ENCODE measurements at regions not wholly inside any gene's neighbourhood (a gene's known extent, or its start where the extent isn't known, plus 50 kb on each side); places are given as distances from the start of the nearest gene placed in this dataset.

DNA sequence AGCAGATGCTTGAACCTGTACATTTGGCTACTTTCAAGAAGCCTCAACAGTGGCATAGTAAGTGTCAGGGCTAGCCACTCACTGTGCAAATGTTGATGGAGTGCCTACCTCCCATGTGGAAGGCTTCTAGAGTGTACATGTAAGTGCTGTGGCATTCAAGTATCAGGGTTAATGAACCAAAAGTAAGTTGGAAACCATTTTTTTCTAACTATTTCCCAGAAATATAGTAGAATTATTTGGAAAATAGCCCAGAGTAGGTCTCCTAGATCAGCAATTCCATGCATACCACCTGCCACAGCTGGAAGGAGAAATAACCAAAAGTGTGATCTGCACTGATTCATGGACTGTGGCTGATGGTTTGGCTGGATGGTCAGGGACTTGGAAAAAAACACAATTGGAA lies 53.3 kb downstream of the FOXD1 start:
- DNase-seq (ENCODE audit: low spot score) = no peak

DNA sequence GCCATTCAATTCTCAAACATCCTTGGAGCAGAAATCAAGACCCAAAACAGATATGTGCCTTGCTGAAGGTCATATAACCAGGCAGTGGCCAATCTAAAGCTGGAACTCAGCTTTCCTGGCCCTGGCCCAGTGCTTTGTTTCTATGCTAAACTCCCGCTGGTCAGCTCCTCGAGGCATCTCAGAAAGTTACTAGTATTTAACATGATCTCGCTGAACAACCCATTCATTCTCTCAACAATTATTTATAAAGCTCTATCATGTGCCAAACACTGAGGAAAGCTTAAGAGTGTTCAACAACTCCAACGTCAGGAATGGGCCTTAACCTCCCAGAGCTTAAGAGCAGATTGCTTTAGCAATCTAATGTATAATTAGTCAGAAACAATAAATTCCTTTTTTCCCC lies 54.0 kb downstream of the FOXD1 start:
- no peak for DNase-seq (ENCODE audit: low spot score)

DNA sequence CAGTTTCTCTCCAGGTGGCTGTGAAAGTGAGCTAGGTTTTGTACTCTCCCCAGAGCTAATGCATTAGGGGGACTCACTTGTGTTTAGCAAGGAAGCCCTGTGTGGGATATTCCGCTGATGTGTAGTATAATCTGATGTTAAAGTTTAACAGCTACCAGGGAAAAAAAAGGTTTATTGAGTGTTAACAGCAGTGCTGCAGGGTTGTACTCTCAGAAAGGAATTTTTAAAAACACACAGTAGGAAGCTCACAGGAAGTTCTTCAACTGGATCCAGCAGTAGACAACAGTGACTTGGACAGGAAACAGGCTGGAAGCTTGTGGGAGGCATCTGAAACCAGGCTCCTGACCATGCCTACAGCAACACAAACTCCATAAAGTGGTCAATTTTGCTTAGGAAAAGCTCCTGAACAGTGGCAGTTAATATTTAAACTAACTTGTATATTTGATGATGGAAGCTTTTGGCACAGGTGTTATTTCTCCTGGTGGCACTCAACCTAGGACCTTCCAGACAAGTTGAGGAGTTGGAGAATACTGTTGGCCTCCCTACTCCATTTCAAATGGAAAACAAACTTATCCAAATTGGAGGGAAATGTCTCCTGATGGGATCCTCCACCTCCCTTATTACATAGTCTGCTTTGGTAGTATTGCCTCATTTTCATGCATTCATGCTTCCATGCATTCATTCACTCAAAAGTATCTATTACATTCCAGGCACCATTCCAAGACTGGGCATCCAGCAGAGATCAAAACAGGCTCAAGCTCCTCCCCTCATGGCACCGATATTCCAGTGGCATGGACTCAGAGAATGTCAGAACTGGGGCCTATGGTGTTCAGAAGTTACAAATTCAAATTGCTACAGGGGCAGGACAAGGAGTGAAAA lies 54.7 kb downstream of the FOXD1 start:
- DNase-seq (ENCODE audit: low spot score) = no peak

DNA sequence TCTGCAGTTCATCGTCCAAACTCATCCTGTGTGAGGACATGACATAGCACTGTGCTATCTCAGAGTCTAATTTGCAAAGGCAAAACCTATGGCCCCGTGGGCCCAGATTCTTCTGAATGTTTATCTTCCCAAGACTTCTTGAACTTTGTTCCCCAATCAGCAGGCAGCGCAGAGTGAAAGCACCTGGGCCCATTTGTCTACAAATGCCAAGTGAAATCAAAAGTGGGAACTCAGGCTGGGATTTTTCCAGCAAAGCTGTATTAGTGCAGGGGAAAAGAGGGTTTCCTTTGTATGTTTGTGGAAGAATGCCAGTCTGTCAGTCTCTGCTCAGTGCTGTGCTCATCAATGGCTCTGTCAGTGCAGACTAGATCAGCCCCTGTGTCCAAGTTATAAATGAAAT lies 55.8 kb downstream of the FOXD1 start:
- DNase-seq (ENCODE audit: low spot score) = no peak

DNA sequence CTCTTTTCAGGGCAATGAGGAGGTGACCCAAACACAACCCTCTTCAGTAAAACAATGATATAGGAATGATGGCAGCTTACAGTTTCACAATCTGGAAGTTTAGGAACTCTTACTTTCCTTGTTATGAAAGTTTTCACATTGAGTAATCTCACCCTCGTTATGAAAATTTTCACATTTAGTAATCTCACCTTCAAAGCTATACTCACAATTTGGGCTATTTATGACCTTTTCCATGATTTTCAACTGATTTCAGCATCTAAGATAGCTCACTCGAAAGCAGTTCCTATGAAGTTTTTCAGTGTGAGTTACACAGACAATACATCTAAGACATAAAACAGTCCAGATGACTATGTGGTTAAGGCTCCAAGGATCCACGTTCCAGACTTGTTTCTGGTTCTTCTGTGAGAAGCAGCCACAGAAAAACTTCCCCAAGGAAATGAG lies 57.1 kb downstream of the FOXD1 start:
- no peak for DNase-seq (ENCODE audit: low spot score)

DNA sequence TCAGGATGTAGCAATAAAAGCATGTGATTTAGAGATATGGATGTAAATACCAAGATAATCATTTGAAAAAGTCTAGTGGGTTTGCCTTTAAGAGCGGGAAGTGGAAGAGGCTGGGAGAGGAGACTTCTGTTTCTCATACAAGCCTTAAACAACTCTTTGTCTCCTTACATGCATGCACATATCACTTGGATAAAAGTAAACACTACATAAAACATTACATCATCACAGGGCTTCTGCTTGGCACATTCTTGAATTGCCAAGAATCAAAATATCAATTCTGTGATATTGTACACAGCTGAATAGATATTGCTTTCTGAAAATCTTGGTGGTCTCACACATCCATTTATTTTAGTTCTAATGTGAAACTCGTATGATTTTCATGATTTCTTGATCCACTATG lies 57.6 kb downstream of the FOXD1 start:
- DNase-seq (ENCODE audit: low spot score) = no peak

DNA sequence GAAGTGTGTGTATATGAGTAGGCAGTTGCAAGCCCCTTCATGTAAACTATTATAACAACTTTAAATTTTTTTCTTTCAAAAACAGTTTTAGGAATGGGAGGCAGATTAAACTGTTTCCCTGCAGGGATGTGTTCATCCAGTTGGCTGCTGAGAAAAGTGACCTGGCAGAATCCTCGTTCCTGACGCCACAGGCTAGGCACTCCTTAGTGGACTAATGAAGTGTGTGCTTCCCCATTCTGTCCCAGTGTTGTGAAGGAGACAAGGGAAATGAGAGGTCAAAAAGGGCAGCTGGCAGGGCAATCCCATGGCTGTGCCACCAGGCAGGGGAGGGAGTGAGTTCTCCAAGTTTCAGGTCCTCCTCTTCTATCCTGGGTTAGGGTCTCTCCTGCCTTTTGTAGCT lies 59.8 kb downstream of the FOXD1 start:
- DNase-seq (ENCODE audit: low spot score) = no peak

DNA sequence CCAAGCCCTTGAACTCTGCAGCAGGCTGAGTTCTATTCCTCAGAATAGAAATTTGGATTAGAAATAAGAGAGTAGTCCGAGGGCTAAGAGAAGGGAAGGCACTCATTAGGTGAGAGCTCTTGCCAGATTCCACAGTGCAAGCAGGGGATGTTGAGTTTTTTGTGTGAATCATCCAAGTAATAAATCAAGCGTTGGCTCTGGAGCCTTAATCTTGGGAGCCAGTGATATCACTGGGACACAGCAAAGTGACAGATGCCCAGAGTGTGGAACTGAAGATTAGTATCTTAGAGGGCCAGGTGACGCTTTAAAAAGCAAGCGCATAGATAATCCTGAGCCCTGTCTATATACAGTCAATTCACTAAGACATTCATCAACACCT lies 60.3 kb downstream of the FOXD1 start:
- DNase-seq (ENCODE audit: low spot score) = no peak

DNA sequence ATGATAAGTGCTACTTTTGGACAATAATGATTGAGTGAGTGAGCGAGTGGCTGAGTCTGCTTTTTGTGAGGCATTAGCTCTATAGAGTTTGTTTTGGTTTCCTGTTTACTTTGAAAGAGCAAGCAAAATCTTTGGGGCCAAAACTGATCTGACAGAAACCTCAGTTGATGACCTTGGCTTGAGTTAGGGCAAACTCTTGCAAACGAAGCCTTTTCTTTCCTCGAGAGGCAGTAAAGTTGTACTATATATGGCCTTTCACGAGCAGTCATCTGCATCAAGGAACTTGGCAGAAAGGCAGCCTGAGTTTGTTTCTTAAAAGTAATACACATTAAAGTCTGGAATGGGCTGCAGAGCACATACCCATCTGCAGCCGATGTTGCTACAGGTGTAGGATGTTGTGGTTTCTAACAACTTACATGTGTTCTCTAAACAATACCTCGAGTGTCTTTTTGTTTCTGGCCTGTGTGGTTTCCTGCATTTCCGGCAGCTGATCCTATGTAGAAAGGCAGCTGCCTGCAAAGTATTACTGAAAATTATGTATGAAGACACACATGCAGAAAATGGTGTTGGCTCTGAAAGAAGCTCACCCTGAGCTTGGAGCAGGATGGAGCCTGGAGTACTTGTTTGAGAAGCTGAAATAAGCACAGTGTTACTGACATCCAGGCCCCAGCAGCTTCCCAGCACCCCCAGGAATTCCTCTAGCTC lies 60.8 kb downstream of the FOXD1 start:
- no peak for DNase-seq (ENCODE audit: low spot score)

DNA sequence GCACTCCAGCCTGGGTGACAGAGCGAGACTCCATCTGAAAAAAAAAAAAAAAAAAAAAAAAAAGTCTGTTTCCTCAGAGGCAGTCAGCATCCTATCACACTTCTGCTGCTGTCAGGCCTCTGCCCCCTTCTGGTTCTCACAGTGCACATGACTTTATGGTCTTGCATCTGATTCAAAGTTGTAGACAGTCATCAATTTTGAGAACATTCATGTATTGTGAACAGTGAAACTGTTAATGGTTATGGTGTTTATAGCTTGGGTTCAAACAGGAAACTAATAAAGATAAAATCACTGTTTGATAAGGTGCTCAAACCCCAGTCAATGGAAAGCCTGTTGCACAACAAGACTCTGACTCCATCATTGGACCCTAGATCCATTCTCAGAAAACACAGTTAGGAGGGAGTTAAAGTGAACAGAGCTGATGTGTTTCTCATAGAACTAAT lies 61.4 kb downstream of the FOXD1 start:
- DNase-seq (ENCODE audit: low spot score) = no peak

DNA sequence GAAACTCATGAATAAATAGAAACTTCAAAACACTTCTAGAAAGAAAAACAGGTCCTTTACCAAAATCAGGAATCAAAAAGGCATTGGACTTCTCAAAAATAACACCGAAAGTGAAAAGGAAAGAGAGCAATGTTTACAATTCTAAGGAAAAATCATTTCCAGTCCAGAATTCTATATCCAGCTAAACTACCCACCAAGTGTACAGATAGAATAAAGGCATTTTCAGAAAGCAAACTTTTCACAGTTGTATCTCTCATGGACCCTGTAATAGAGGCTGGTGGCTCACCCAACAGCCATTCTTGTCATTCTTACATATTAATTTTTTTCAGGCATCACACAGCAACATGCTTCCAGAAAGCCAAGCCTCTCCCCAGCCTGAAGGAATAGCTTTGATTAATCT lies 63.7 kb downstream of the FOXD1 start:
- DNase-seq (ENCODE audit: low spot score) = no peak

DNA sequence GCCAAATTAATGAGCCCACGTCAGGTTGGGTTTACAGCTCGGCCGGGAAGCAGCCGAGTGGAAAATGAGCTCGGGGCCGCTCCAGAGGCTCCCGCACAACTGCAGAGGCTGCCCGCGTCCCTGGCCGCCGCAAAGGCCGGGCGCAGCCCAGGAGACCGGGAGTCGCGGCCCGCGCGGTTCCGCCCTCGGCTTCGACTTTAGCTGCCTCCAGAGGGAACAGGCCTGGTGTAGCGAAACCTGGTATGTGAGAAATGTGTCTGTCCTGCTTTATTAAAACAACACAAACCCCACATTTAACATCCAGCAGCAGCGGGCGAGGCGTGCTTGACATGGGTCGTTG lies 66.2 kb downstream of the FOXD1 start:
- DNase-seq (ENCODE audit: low spot score) = no peak

DNA sequence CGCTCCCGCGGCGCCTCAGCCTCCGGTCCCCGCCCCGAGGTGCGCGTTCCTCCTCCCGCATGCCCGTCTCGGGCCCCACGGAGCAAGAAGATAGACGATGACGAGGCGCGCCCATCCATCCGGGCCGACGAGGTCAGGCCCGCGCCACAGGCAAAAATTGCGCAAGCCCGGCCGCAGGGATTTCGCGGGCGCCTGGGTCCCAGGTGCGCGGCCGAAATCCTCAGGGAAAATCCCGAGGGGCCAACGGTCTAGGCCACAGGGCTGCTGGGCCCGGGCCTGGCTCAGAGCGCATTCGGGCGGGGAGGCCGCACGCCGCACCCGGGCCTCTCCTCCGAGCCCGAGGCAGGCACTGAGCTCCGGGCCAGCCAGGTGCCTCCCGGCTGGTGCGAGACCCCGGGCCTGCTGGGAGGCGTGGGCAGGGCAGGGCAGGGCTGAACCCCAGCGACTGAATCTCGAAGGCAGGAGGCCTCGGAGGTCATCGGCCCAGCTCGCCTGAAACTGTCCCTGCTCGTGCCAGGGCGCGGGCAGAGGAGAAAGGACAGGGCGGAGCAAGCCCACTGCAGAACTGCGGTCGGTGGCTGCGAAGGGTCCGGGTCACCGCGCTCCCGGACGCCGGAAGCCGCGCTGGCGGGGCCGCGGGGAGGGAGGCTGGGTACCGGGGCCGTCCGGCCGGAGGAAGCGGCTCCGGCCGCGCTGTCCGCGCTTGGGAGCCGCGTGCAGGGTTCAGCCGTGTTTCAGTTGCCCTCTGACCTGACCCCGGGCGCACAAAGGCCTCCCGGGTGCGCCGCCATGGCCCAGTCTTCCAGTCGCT lies 66.8 kb downstream of the FOXD1 start:
- no peak for DNase-seq (ENCODE audit: low spot score)

DNA sequence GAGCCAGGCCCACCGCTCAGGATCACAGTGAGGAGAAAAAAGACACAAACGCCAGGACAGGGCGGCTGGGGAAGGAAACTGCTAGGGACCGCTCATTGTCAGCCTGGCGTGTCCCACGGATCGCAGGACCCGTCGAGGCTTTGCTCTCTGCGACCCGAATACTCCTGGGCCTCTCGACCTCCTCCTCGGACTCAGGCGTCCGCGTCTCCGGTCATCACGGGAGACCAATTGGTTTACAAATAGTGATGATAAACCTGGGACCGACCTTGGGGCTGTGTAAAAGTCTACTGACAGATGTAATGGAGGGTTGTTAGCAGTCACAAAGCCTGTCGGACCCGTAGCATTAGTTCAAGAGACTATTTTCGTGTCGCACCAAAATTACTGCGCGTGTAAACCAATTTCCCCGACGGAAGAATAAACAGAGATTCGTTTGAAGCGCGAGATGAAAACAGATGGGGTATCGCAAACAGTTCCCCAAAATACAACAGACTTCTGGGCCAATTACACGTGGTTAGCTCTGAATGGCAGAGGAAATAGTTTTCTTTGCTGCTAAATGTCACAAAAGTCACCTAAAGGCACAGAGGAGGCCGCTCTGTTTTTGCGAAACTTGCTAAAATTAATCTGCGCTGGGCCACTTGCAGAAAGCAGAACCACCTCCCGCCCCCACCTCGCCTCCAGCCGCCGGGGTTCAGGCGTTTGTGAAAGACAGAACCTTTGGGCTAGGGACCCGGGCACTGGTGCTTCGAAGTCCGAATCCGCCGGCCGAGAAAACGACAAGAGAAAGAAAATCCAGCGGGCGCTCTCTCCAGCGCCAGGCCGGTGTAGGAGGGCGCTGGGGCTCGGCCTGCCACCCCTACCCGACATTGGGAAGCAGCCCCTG lies 67.6 kb downstream of the FOXD1 start:
- no peak for DNase-seq (ENCODE audit: low spot score)

DNA sequence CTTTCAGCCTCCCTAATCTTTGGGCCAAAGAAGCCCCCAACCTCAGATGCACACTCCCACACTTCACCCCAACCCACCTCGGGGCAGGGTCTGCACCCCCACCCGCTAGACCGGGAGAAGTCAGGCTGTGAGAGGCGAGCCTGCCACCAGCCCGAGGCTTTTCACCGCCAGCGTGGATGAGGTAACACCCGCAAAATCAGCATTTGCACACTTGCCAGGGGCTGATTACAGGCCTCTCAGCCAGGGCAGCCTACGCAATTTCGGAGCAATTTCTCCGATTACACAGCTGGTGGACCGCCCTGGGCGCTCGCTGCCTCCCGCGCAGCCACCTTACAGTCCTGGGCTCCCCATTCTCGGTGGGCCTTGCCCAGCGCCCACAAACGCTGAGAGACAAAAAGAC lies 68.5 kb downstream of the FOXD1 start:
- DNase-seq (ENCODE audit: low spot score) = no peak

DNA sequence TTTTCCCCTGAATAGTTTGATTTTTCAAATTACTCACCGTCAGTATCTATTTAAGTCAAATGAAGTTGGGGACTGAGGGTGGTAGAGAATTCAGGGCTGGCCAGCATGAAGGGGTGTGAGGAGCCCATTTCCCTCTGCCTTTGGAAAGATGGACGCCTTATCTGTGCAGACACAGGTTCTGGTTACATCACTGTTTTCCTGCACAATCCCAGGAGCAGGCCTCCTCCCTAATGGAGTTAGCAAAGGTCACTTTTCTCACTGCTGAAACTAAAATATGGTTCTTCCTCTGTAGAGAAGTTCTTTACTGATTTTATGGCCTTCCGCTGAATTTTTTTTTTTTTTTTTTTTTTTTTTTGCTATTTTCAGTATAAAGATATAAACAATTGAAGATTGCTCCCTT lies 69.1 kb downstream of the FOXD1 start:
- no peak for DNase-seq (ENCODE audit: low spot score)

DNA sequence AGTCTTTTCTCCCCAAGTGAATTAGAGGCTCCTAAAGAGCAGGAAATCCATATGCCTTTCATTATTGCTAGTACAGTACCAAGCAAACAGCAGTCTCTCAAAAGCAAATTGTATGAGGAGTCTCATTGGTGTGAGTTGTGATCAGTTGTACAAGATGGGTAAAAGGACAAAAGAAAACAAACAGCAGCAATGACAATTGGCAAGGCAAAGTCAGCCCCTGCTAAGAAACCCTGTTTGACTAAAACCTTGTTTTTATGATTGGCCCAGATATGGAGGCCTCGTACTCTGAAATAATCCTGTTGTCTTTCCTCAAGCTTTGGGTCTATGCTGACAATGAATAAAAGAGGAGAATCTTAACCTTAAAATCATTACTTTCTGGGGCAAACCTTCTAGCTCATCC lies 69.8 kb downstream of the FOXD1 start:
- no peak for DNase-seq (ENCODE audit: low spot score)

DNA sequence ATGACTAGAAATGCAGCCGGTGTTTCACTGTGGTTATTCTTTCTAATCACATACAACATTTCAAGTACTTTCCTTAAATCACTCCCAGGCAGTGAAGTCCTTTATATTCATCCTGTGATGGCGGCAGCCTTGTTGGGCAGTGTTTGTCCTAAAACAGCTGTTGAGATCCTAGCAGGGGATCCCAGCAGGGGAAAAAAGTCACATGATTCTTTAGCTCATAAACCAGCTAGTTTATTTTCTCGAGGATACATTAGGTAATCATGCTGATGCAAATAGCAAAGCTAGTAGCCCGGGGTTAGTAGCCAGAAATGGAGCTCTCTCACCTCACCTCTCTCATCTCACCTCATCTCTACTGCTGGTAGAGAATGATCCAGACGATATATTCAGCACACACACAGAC lies 70.5 kb downstream of the FOXD1 start:
- DNase-seq (ENCODE audit: low spot score) = no peak

DNA sequence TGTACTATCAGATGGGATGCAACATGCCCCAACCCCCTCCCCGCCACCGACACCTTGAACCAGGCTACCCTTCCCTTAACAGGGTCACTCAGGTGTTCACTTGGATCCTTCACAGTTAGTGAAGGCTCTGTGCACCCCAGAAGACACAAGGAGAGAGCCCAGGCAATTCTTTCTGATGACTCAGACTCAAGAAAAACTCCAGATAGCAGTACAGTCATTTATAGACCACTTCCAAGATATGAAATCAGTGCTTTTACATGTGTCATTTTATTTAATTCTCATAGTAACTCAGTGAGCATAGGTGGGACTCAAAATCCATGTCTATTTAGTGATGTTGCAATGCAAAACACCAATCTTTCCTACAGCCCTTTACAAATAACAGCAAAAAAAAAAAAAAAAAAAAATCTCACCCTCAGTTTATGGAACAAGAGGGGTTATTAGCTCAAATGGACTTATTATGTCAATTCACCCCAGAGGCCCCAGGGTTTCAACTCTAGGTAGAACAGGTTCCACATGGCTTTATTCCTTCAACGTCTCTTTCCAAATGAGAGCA lies 71.9 kb downstream of the FOXD1 start:
- DNase-seq (ENCODE audit: low spot score) = no peak

DNA sequence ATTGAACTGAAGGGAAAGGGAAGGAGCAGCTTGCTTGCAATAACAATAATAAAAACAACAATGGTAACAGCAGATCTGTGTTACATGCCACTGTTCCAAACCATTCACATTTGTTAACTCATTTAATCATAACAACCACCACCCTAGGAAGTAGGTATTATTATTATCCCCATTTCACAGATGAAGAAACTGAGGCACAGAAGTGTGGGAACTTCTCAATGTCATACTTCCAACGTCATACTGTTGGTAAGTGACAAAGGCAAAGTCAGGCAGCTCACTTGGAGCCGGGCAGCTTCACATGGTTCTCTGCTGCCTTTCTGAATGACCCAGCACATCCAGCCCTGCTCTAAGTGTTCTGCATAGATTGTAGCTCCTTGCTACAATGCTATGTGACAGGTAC lies 72.6 kb downstream of the FOXD1 start:
- no peak for DNase-seq (ENCODE audit: low spot score)

DNA sequence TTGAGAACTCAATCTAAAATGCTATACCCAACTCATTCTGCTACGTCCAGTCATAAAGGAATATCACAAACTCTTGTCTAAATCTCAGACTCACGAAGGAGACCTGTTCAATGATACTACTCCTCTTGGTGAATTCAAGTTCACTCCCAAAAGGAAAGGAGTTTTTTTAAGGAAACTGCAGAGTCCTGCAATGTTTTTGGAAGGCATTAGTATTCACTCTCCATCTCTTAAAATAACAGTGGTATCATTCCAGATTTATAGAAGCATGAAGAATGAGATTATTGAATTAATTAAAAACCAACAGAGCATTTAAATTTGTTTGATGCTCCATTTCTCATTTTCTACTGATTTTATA lies 73.4 kb downstream of the FOXD1 start:
- DNase-seq (ENCODE audit: low spot score) = no peak

All from LoVo (cell line).